Esophagus muscularis mucosa (tissue), 4 donors: ENCODE measurements at regions not wholly inside any gene's neighbourhood (a gene's known extent, or its start where the extent isn't known, plus 50 kb on each side); places are given as distances from the start of the nearest gene placed in this dataset.

ENCODE experiments used
- DNase-seq: peaks from one replicate; pipeline ENCODE4 v3.0.0-alpha.2; 2017; ENCODE audit errors: extremely low spot score
- H3K27ac ChIP-seq, 4 donors: fragments of 200-600 bp; sonication (generic); replicated peaks in 1 of 4; 1 replicate in 3 of 4; 2 replicates in 1 of 4; pipeline ENCODE4 v1.5.1; 2016 to 2019; ENCODE audit warnings: mild to moderate bottlenecking in 1 of 4
- H3K27me3 ChIP-seq, 4 donors: fragments of 200-600 bp; sonication (generic); one replicate each; pipeline versions ENCODE4 v1.5.1 to v1.6.0; 2016 to 2019
- H3K36me3 ChIP-seq, 4 donors: fragments of 200-600 bp; sonication (generic); one replicate each; pipeline ENCODE4 v1.5.1; 2016 to 2019
- H3K4me1 ChIP-seq, 4 donors: fragments of 200-600 bp; sonication (generic); one replicate each; pipeline ENCODE4 v1.5.1; 2016 to 2019
- H3K4me3 ChIP-seq, 4 donors: fragments of 200-600 bp; sonication (generic); 1 replicate in 2 of 4; 2 replicates in 2 of 4; pipeline ENCODE4 v1.5.1; 2016 to 2019; ENCODE audit warnings: mild to moderate bottlenecking in 4 of 4, moderate library complexity in 1 of 4
- H3K9me3 ChIP-seq, 4 donors: fragments of 200-600 bp; sonication (generic); 1 replicate in 3 of 4; 2 replicates in 1 of 4; pipeline ENCODE4 v1.5.1; 2016 to 2019
- EP300 ChIP-seq: sonication (generic); formaldehyde crosslinking; IDR thresholded peaks from one replicate; pipeline ENCODE4 v1.6.1; 2017; ENCODE audit warnings: antibody characterized with exemption
- POLR2A ChIP-seq: fragments of 450-650 bp; IDR thresholded peaks from one replicate; pipeline ENCODE4 v1.6.1; 2017; ENCODE audit warnings: antibody characterized with exemption, moderate library complexity, mild to moderate bottlenecking, low read depth
- POLR2AphosphoS5 ChIP-seq, 2 donors: sonication (generic); formaldehyde crosslinking; IDR thresholded peaks; one replicate each; pipeline ENCODE4 v1.6.1; 2017; ENCODE audit warnings: antibody characterized with exemption in 2 of 2
- WGBS: methylation state at CpG from one replicate; pipeline ENCODE4 v1.1.5; 2018; 5-methylcytosine and 5-hydroxymethylcytosine counted together
- intact Hi-C: fragments of 100-400 bp; cut with DNase I; formaldehyde crosslinking; loops from one replicate; pipeline ENCODE4 v1.15.1; 2023
- TF ChIP-seq, protein P1 (sequence below), 3 experiments: fragments of 200-600 bp in 2 of 3; fragments of 450-650 bp in 1 of 3; sonication (generic) in 2 of 3; IDR thresholded peaks; one replicate each; pipeline ENCODE4 v1.5.1; 2017 to 2019; ENCODE audit warnings: antibody characterized with exemption in 3 of 3, mild to moderate bottlenecking in 2 of 3, moderate library complexity in 1 of 3

- intact Hi-C loops = no loop called here
- no peaks in the 10 kb centered on the region for H3K4me1 ChIP-seq
- TF ChIP-seq POLR2AphosphoS5 (IDR thresholded peaks at IDR 0.05) (no peak), EP300 (no peak), POLR2A (no peak)
- TF ChIP-seq, protein P1, sequence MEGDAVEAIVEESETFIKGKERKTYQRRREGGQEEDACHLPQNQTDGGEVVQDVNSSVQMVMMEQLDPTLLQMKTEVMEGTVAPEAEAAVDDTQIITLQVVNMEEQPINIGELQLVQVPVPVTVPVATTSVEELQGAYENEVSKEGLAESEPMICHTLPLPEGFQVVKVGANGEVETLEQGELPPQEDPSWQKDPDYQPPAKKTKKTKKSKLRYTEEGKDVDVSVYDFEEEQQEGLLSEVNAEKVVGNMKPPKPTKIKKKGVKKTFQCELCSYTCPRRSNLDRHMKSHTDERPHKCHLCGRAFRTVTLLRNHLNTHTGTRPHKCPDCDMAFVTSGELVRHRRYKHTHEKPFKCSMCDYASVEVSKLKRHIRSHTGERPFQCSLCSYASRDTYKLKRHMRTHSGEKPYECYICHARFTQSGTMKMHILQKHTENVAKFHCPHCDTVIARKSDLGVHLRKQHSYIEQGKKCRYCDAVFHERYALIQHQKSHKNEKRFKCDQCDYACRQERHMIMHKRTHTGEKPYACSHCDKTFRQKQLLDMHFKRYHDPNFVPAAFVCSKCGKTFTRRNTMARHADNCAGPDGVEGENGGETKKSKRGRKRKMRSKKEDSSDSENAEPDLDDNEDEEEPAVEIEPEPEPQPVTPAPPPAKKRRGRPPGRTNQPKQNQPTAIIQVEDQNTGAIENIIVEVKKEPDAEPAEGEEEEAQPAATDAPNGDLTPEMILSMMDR (IDR thresholded peaks at IDR 0.05) = no peak
- 100% methylated on average over 3 of the region's 3 CpGs for WGBS
- no peak for DNase-seq
- H3K36me3 ChIP-seq = no peaks in the 10 kb centered on the region
- H3K27me3 ChIP-seq = no peaks in the 10 kb centered on the region
- H3K27ac ChIP-seq = no peak overlapping the region
- H3K4me3 ChIP-seq = no peak overlapping the region
- no peaks in the 10 kb centered on the region for H3K9me3 ChIP-seq
Observed at GRCh38 chr5:167929841-167930240, 361.6 kb upstream of the WWC1 start.

GRCh38 chr5:167934551-167934971, 356.9 kb upstream of the WWC1 start:
- TF ChIP-seq EP300 (no peak), POLR2AphosphoS5 (IDR thresholded peaks at IDR 0.05) (no peak), POLR2A (no peak)
- TF ChIP-seq, protein P1 (IDR thresholded peaks at IDR 0.05) = no peak
- intact Hi-C loops = no loop called here
- H3K27ac ChIP-seq = no peak overlapping the region

DNA sequence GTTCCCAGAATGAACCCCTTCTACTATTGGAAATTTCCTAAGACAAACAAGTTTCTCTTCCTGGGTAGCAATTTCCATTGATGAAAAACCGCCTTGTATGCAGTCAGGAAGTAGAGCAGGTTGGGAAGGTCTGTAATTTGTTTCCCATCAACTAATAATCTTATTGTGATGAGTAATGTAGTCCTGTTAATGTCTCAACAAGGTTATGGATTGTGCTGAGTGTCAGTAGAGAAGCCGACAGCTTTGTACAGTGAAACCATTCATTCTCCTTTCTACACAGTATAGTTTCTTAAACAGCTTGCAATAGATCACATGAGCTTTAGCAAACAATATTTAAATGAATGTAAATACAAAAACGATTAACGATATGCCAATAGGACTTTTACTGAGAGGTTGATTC, 355.4 kb upstream of the WWC1 start:
- H3K4me1 ChIP-seq = no peaks in the 10 kb centered on the region
- no peaks in the 10 kb centered on the region for H3K9me3 ChIP-seq
- H3K27me3 ChIP-seq = no peaks in the 10 kb centered on the region
- TF ChIP-seq POLR2A (no peak), POLR2AphosphoS5 (IDR thresholded peaks at IDR 0.05) (no peak), EP300 (no peak)
- TF ChIP-seq, protein P1 (IDR thresholded peaks at IDR 0.05) = no peak
- WGBS = 84% methylated on average over 4 of the region's 4 CpGs
- no peak overlapping the region for H3K27ac ChIP-seq
- intact Hi-C loops = no loop called here
- DNase-seq = no peak
- H3K36me3 ChIP-seq = no peaks in the 10 kb centered on the region
- H3K4me3 ChIP-seq = no peak overlapping the region

More at GRCh38 chr5:167934551-167934971, 356.9 kb upstream of the WWC1 start:
- H3K36me3 ChIP-seq = no peaks in the 10 kb centered on the region
- no peak for DNase-seq
- no peaks in the 10 kb centered on the region for H3K27me3 ChIP-seq
- no peak overlapping the region for H3K4me3 ChIP-seq
- no peaks in the 10 kb centered on the region for H3K9me3 ChIP-seq
- 80% methylated on average over 15 of the region's 15 CpGs for WGBS
- H3K4me1 ChIP-seq = no peaks in the 10 kb centered on the region

DNA sequence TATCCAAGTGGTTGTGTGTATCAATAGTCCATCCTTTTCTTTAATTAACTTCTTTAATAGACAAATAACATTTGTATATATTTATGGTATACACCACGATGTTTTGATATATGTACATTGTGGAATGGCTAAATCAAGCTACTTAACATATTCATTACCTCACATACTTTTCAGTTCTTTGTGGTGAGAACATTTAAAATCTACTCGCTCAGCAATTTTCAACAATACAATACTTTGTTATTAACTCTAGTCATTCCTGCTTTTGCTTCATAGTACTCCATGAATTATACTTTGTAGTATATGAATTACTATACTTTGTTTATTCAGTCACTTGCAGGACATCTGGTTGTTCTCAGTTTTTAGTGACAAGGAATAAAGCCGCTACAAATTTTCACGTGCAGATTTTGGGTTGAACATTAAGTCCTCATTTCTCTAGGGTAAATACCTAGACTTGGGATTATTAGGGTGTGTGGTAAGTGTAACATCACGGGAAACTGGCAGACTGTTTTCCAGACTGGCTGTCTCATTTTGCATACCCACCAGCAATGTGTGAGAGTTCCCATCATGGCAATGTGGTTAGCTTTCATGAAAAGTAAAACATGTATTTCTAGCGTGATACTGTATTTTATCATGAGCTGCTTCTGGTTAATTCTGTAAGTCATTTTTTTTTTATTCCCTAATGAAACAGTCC, 354.4 kb upstream of the WWC1 start:
- Histone ChIP-seq H3K27ac (no peak overlapping the region), H3K4me3 (no peak overlapping the region), H3K4me1 (no peaks in the 10 kb centered on the region), H3K36me3 (no peaks in the 10 kb centered on the region), H3K9me3 (no peaks in the 10 kb centered on the region), H3K27me3 (no peaks in the 10 kb centered on the region)
- 50% methylated on average over 6 of the region's 6 CpGs for WGBS
- no peak for TF ChIP-seq EP300
- TF ChIP-seq POLR2AphosphoS5 (IDR thresholded peaks at IDR 0.05) = no peak
- TF ChIP-seq, protein P1 (IDR thresholded peaks at IDR 0.05) = no peak
- no peak for TF ChIP-seq POLR2A
- no peak for DNase-seq
- intact Hi-C loops = no loop called here

DNA sequence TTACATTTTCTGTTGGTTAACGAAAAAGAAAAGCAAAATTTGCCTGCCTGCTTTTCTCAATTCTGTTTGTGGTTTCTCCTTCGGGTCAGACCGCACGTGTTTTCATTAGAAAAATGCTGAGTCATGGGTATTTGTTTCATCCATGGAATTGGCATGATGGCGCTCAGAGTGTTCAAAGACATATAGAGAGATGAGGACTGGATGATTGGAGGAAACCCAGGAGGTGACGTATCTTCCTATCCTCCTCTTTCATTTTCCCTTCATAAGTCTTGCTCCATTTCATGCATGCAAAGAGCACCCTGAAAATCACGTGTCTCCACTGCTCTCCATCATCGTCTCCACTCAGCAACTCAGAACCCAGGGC, 353.8 kb upstream of the WWC1 start:
- Histone ChIP-seq H3K4me1 (no peaks in the 10 kb centered on the region), H3K27ac (no peak overlapping the region), H3K36me3 (no peaks in the 10 kb centered on the region), H3K4me3 (no peak overlapping the region), H3K9me3 (no peaks in the 10 kb centered on the region), H3K27me3 (no peaks in the 10 kb centered on the region)
- TF ChIP-seq POLR2AphosphoS5 (IDR thresholded peaks at IDR 0.05) = no peak
- TF ChIP-seq, protein P1 (IDR thresholded peaks at IDR 0.05) = no peak
- no peak for TF ChIP-seq EP300
- no peak for TF ChIP-seq POLR2A
- intact Hi-C loops = no loop called here
- 56% methylated on average over 8 of the region's 8 CpGs for WGBS
- no peak for DNase-seq
